Liver (tissue), 3 donors: ENCODE measurements at regions not wholly inside any gene's neighbourhood (a gene's known extent, or its start where the extent isn't known, plus 50 kb on each side); places are given as distances from the start of the nearest gene placed in this dataset.

ENCODE experiments used
- CTCF ChIP-seq: fragments of 150-350 bp; IDR thresholded peaks from 2 replicates; pipeline ENCODE4 v1.5.1; 2017; ENCODE audit warnings: improper control_type of control experiment, low read depth, low read length; ENCODE audit not compliant: missing input control
- EGR1 ChIP-seq, 2 donors: IDR thresholded peaks; 2 replicates each; pipeline ENCODE4 v1.6.1; 2016 to 2018; ENCODE audit warnings: antibody characterized with exemption in 2 of 2, low read depth in 2 of 2
- FOXA1 ChIP-seq: IDR thresholded peaks from 2 replicates; pipeline ENCODE4 v1.6.1; 2016; ENCODE audit warnings: antibody characterized with exemption
- GABPA ChIP-seq, 2 donors: IDR thresholded peaks in 1 of 2; conservative IDR thresholded peaks in 1 of 2; 2 replicates each; pipeline ENCODE4 v1.6.1; 2016; ENCODE audit warnings: antibody characterized with exemption in 2 of 2, mild to moderate bottlenecking in 1 of 2, moderate library complexity in 1 of 2
- HNF4G ChIP-seq: IDR thresholded peaks from 2 replicates; pipeline ENCODE4 v1.6.1; 2016; ENCODE audit warnings: antibody characterized with exemption
- JUND ChIP-seq, 2 donors: IDR thresholded peaks; 2 replicates each; pipeline ENCODE4 v1.6.1; 2016; ENCODE audit warnings: antibody characterized with exemption in 2 of 2
- MAX ChIP-seq: IDR thresholded peaks from 2 replicates; pipeline ENCODE4 v1.6.1; 2016; ENCODE audit warnings: antibody characterized with exemption
- NR2F2 ChIP-seq: IDR thresholded peaks from 2 replicates; pipeline ENCODE4 v1.6.1; 2016; ENCODE audit warnings: antibody characterized with exemption
- RAD21 ChIP-seq, 2 donors: IDR thresholded peaks; 2 replicates each; pipeline ENCODE4 v1.6.1; 2016; ENCODE audit warnings: antibody characterized with exemption in 2 of 2, mild to moderate bottlenecking in 2 of 2
- TAF1 ChIP-seq: conservative IDR thresholded peaks from 2 replicates; pipeline ENCODE4 v1.6.1; 2016; ENCODE audit warnings: antibody characterized with exemption, mild to moderate bottlenecking
- YY1 ChIP-seq: IDR thresholded peaks from 2 replicates; pipeline ENCODE4 v1.6.1; 2016; ENCODE audit warnings: antibody characterized with exemption, mild to moderate bottlenecking
- TF ChIP-seq, protein P1 (sequence below): IDR thresholded peaks from 2 replicates; pipeline ENCODE4 v1.6.1; 2016; ENCODE audit warnings: antibody characterized with exemption, mild to moderate bottlenecking
- TF ChIP-seq, protein P2 (sequence below): IDR thresholded peaks from 2 replicates; pipeline ENCODE4 v1.6.1; 2016; ENCODE audit warnings: antibody characterized with exemption
- TF ChIP-seq, protein P3 (sequence below): IDR thresholded peaks from 2 replicates; pipeline ENCODE4 v1.6.1; 2016; ENCODE audit warnings: antibody characterized with exemption
- donor health status: healthy.
- donor health status: healthy.

DNA sequence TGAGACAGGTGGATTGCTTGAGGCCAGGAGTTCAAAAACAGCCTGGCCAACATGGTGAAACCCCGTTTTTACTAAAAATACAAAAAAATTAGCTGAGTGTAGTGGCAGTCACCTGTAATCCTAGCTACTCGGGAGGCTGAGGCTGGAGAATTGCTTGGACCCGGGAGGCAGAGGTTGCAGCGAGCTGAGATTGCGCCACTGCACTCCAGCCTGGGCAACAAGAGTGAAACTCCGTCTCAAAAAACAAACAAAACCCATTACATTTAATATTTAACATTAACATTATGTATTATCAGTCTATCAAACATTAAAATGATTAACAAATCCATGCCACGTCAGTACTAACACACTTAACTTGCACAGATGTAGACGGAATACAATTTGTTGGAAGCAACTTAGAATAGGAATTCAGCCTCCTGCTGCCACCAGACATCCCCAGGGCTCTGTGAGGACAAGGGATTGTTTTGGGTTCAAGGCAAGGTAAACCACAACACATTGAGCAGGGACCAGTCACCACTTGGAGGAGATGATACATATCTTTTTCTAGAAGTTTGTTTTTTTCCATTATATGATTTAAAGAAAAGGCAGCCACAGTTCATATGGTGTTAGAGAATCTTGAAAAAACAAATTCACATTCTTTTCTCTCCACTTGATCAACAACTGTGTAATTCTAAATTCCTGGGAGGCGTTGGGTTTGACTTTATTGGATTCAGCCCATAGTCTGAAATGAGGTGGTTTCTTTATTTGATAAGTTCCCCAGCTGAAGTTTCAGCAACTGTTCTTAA, 104.1 kb upstream of the BASP1 start:
- TF ChIP-seq CTCF, result no peak
- no peak for TF ChIP-seq MAX
- no peak for TF ChIP-seq RAD21 (IDR thresholded peaks at IDR 0.05)
- no peak for TF ChIP-seq TAF1
- TF ChIP-seq, protein P1, sequence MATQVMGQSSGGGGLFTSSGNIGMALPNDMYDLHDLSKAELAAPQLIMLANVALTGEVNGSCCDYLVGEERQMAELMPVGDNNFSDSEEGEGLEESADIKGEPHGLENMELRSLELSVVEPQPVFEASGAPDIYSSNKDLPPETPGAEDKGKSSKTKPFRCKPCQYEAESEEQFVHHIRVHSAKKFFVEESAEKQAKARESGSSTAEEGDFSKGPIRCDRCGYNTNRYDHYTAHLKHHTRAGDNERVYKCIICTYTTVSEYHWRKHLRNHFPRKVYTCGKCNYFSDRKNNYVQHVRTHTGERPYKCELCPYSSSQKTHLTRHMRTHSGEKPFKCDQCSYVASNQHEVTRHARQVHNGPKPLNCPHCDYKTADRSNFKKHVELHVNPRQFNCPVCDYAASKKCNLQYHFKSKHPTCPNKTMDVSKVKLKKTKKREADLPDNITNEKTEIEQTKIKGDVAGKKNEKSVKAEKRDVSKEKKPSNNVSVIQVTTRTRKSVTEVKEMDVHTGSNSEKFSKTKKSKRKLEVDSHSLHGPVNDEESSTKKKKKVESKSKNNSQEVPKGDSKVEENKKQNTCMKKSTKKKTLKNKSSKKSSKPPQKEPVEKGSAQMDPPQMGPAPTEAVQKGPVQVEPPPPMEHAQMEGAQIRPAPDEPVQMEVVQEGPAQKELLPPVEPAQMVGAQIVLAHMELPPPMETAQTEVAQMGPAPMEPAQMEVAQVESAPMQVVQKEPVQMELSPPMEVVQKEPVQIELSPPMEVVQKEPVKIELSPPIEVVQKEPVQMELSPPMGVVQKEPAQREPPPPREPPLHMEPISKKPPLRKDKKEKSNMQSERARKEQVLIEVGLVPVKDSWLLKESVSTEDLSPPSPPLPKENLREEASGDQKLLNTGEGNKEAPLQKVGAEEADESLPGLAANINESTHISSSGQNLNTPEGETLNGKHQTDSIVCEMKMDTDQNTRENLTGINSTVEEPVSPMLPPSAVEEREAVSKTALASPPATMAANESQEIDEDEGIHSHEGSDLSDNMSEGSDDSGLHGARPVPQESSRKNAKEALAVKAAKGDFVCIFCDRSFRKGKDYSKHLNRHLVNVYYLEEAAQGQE, result no peak
- TF ChIP-seq NR2F2, result no peak
- no peak for TF ChIP-seq EGR1 (IDR thresholded peaks at IDR 0.05; ENCODE audit: low read depth in 2 of 2)
- no peak for TF ChIP-seq YY1
- TF ChIP-seq GABPA (IDR thresholded peaks at IDR 0.05 in 1 of 2, conservative IDR thresholded peaks at IDR 0.05 in 1 of 2), result no peak
- TF ChIP-seq JUND (IDR thresholded peaks at IDR 0.05), result no peak
- no peak for TF ChIP-seq HNF4G
- TF ChIP-seq, protein P2, sequence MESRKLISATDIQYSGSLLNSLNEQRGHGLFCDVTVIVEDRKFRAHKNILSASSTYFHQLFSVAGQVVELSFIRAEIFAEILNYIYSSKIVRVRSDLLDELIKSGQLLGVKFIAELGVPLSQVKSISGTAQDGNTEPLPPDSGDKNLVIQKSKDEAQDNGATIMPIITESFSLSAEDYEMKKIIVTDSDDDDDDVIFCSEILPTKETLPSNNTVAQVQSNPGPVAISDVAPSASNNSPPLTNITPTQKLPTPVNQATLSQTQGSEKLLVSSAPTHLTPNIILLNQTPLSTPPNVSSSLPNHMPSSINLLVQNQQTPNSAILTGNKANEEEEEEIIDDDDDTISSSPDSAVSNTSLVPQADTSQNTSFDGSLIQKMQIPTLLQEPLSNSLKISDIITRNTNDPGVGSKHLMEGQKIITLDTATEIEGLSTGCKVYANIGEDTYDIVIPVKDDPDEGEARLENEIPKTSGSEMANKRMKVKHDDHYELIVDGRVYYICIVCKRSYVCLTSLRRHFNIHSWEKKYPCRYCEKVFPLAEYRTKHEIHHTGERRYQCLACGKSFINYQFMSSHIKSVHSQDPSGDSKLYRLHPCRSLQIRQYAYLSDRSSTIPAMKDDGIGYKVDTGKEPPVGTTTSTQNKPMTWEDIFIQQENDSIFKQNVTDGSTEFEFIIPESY, result no peak
- TF ChIP-seq, protein P3, sequence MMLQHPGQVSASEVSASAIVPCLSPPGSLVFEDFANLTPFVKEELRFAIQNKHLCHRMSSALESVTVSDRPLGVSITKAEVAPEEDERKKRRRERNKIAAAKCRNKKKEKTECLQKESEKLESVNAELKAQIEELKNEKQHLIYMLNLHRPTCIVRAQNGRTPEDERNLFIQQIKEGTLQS, result no peak
- no peak for TF ChIP-seq FOXA1
